ENCODE measurements at regions not wholly inside any gene's neighbourhood (a gene's known extent, or its start where the extent isn't known, plus 50 kb on each side); places are given as distances from the start of the nearest gene placed in this dataset.

GRCh38 chr2:136222862-136223261, 104.9 kb upstream of the CXCR4 start:
- no peak for DNase-seq (ENCODE audit: low read depth)
- TF ChIP-seq CTCF (IDR thresholded peaks at IDR 0.05; ENCODE audit: insufficient read depth, low read depth, low read length, missing control alignments) = no peak
- H3K4me3 ChIP-seq (ENCODE audit: low read length) = no peak overlapping the region

GRCh38 chr2:136221026-136221425, 103.1 kb upstream of the CXCR4 start:
- TF ChIP-seq CTCF (IDR thresholded peaks at IDR 0.05; ENCODE audit: insufficient read depth, low read depth, low read length, missing control alignments) = no peak
- no peak for DNase-seq (ENCODE audit: low read depth)
- no peak overlapping the region for H3K4me3 ChIP-seq (ENCODE audit: low read length)

- DNase-seq (ENCODE audit: low read depth) = no peak
- H3K4me3 ChIP-seq (ENCODE audit: low read length) = no peak overlapping the region
- no peak for TF ChIP-seq CTCF (IDR thresholded peaks at IDR 0.05; ENCODE audit: insufficient read depth, low read depth, low read length, missing control alignments)
These were observed 102.0 kb upstream of the CXCR4 start for GRCh38 chr2:136219963-136220362.

GRCh38 chr2:136219341-136219740, 101.4 kb upstream of the CXCR4 start:
- no peak overlapping the region for H3K4me3 ChIP-seq (ENCODE audit: low read length)
- no peak for DNase-seq (ENCODE audit: low read depth)
- no peak for TF ChIP-seq CTCF (IDR thresholded peaks at IDR 0.05; ENCODE audit: insufficient read depth, low read depth, low read length, missing control alignments)

GRCh38 chr2:136217996-136218395, 100.0 kb upstream of the CXCR4 start:
- TF ChIP-seq CTCF (IDR thresholded peaks at IDR 0.05; ENCODE audit: insufficient read depth, low read depth, low read length, missing control alignments) = no peak
- DNase-seq (ENCODE audit: low read depth) = no peak
- no peak overlapping the region for H3K4me3 ChIP-seq (ENCODE audit: low read length)

- TF ChIP-seq CTCF (IDR thresholded peaks at IDR 0.05; ENCODE audit: insufficient read depth, low read depth, low read length, missing control alignments) = no peak
- H3K4me3 ChIP-seq (ENCODE audit: low read length) = no peak overlapping the region
- no peak for DNase-seq (ENCODE audit: low read depth)
These were observed 98.0 kb upstream of the CXCR4 start for GRCh38 chr2:136215908-136216472.

- DNase-seq (ENCODE audit: low read depth) = no peak
- H3K4me3 ChIP-seq (ENCODE audit: low read length) = no peak overlapping the region
- no peak for TF ChIP-seq CTCF (IDR thresholded peaks at IDR 0.05; ENCODE audit: insufficient read depth, low read depth, low read length, missing control alignments)
These were observed 97.5 kb upstream of the CXCR4 start for GRCh38 chr2:136215449-136215848.

Data from epithelial cell of esophagus (primary cell).